Skeletal muscle satellite cell (primary cell): ENCODE measurements at regions not wholly inside any gene's neighbourhood (a gene's known extent, or its start where the extent isn't known, plus 50 kb on each side); places are given as distances from the start of the nearest gene placed in this dataset.

Source experiments
- H3K27me3 ChIP-seq: 2 replicates; pipeline ENCODE4 v1.7.0; 2013; ENCODE audit warnings: low read length; ENCODE audit not compliant: control insufficient read depth, insufficient read depth
- H3K36me3 ChIP-seq: 2 replicates; pipeline ENCODE4 v1.7.0; 2013; ENCODE audit warnings: mild to moderate bottlenecking, control low read depth, low read length; ENCODE audit not compliant: insufficient read depth
- H3K4me1 ChIP-seq: 2 replicates; pipeline ENCODE4 v1.7.0; 2013; ENCODE audit warnings: low read length; ENCODE audit not compliant: control insufficient read depth, insufficient read depth
- H3K4me2 ChIP-seq: 2 replicates; pipeline ENCODE4 v1.7.0; 2013; ENCODE audit warnings: mild to moderate bottlenecking, low read length
- H3K4me3 ChIP-seq: 2 replicates; pipeline ENCODE4 v1.7.0; 2013; ENCODE audit warnings: low read length
- H3K9ac ChIP-seq: 2 replicates; pipeline ENCODE4 v1.7.0; 2013; ENCODE audit warnings: mild to moderate bottlenecking, low read depth, low read length, moderate library complexity
- H3K9me3 ChIP-seq: replicated peaks from 2 replicates; pipeline ENCODE4 v1.7.0; 2013; ENCODE audit warnings: mild to moderate bottlenecking, control low read depth, low read length

GRCh38 chr18:78153362-78153761, 826.3 kb upstream of the SALL3 start:
- H3K9ac ChIP-seq = no peak overlapping the region
- no peak overlapping the region for H3K4me3 ChIP-seq
- H3K4me1 ChIP-seq = no peaks in the 10 kb centered on the region
- peaks cover 9% of the 10 kb centered on the region for H3K9me3 ChIP-seq
- no peaks in the 10 kb centered on the region for H3K27me3 ChIP-seq
- no peak overlapping the region for H3K4me2 ChIP-seq
- no peaks in the 10 kb centered on the region for H3K36me3 ChIP-seq

- H3K9ac ChIP-seq = no peak overlapping the region
- H3K36me3 ChIP-seq = no peaks in the 10 kb centered on the region
- no peak overlapping the region for H3K4me3 ChIP-seq
- H3K4me2 ChIP-seq = no peak overlapping the region
- no peaks in the 10 kb centered on the region for H3K27me3 ChIP-seq
- no peaks in the 10 kb centered on the region for H3K4me1 ChIP-seq
- peaks cover 9% of the 10 kb centered on the region for H3K9me3 ChIP-seq
Observed at GRCh38 chr18:78154444-78154843, 825.2 kb upstream of the SALL3 start.

GRCh38 chr18:78154853-78155252, 824.8 kb upstream of the SALL3 start:
- H3K9me3 ChIP-seq = peaks cover 9% of the 10 kb centered on the region
- H3K9ac ChIP-seq = no peak overlapping the region
- no peak overlapping the region for H3K4me2 ChIP-seq
- H3K36me3 ChIP-seq = no peaks in the 10 kb centered on the region
- no peaks in the 10 kb centered on the region for H3K27me3 ChIP-seq
- H3K4me3 ChIP-seq = no peak overlapping the region
- H3K4me1 ChIP-seq = no peaks in the 10 kb centered on the region

- H3K4me2 ChIP-seq = no peak overlapping the region
- no peaks in the 10 kb centered on the region for H3K36me3 ChIP-seq
- no peaks in the 10 kb centered on the region for H3K4me1 ChIP-seq
- no peaks in the 10 kb centered on the region for H3K9me3 ChIP-seq
- H3K9ac ChIP-seq = no peak overlapping the region
- H3K4me3 ChIP-seq = no peak overlapping the region
- H3K27me3 ChIP-seq = no peaks in the 10 kb centered on the region
Observed at GRCh38 chr18:78156466-78156865, 823.2 kb upstream of the SALL3 start.

- Histone ChIP-seq H3K9me3 (no peaks in the 10 kb centered on the region), H3K27me3 (no peaks in the 10 kb centered on the region), H3K36me3 (no peaks in the 10 kb centered on the region), H3K4me1 (no peaks in the 10 kb centered on the region), H3K9ac (no peak overlapping the region), H3K4me2 (no peak overlapping the region), H3K4me3 (no peak overlapping the region)
Observed at GRCh38 chr18:78158943-78159342, 820.7 kb upstream of the SALL3 start.

GRCh38 chr18:78159397-78159796, 820.2 kb upstream of the SALL3 start:
- H3K9me3 ChIP-seq = no peaks in the 10 kb centered on the region
- no peak overlapping the region for H3K4me3 ChIP-seq
- H3K36me3 ChIP-seq = no peaks in the 10 kb centered on the region
- no peak overlapping the region for H3K4me2 ChIP-seq
- no peaks in the 10 kb centered on the region for H3K27me3 ChIP-seq
- no peaks in the 10 kb centered on the region for H3K4me1 ChIP-seq
- H3K9ac ChIP-seq = no peak overlapping the region

GRCh38 chr18:78160961-78161656, 818.5 kb upstream of the SALL3 start:
- no peak overlapping the region for H3K4me3 ChIP-seq
- H3K36me3 ChIP-seq = no peaks in the 10 kb centered on the region
- H3K27me3 ChIP-seq = no peaks in the 10 kb centered on the region
- H3K9ac ChIP-seq = no peak overlapping the region
- no peak overlapping the region for H3K4me2 ChIP-seq
- H3K9me3 ChIP-seq = no peaks in the 10 kb centered on the region
- no peaks in the 10 kb centered on the region for H3K4me1 ChIP-seq

GRCh38 chr18:78165525-78165924, 814.1 kb upstream of the SALL3 start:
- Histone ChIP-seq H3K4me3 (no peak overlapping the region), H3K4me2 (no peak overlapping the region)

GRCh38 chr18:78168526-78168925, 811.1 kb upstream of the SALL3 start:
- Histone ChIP-seq H3K4me1 (no peaks in the 10 kb centered on the region), H3K27me3 (no peaks in the 10 kb centered on the region), H3K9ac (no peak overlapping the region), H3K4me3 (no peak overlapping the region), H3K36me3 (no peaks in the 10 kb centered on the region), H3K4me2 (no peak overlapping the region), H3K9me3 (no peaks in the 10 kb centered on the region)

More at GRCh38 chr18:78165525-78165924, 814.1 kb upstream of the SALL3 start:
- Histone ChIP-seq H3K4me1 (no peaks in the 10 kb centered on the region), H3K9me3 (no peaks in the 10 kb centered on the region), H3K9ac (no peak overlapping the region), H3K36me3 (no peaks in the 10 kb centered on the region), H3K27me3 (no peaks in the 10 kb centered on the region)

GRCh38 chr18:78169174-78169864, 810.3 kb upstream of the SALL3 start:
- Histone ChIP-seq H3K9ac (no peak overlapping the region), H3K36me3 (no peaks in the 10 kb centered on the region), H3K9me3 (peaks cover 3% of the 10 kb centered on the region), H3K4me2 (no peak overlapping the region), H3K27me3 (no peaks in the 10 kb centered on the region), H3K4me1 (no peaks in the 10 kb centered on the region), H3K4me3 (no peak overlapping the region)

GRCh38 chr18:78171954-78172353, 807.7 kb upstream of the SALL3 start:
- Histone ChIP-seq H3K9me3 (peaks cover 12% of the 10 kb centered on the region), H3K27me3 (no peaks in the 10 kb centered on the region), H3K4me1 (no peaks in the 10 kb centered on the region), H3K9ac (no peak overlapping the region), H3K4me2 (no peak overlapping the region), H3K4me3 (no peak overlapping the region), H3K36me3 (no peaks in the 10 kb centered on the region)

- no peak overlapping the region for H3K4me3 ChIP-seq
- H3K9ac ChIP-seq = no peak overlapping the region
- H3K27me3 ChIP-seq = no peaks in the 10 kb centered on the region
- no peaks in the 10 kb centered on the region for H3K36me3 ChIP-seq
- H3K9me3 ChIP-seq = peaks cover 12% of the 10 kb centered on the region
- no peak overlapping the region for H3K4me2 ChIP-seq
- no peaks in the 10 kb centered on the region for H3K4me1 ChIP-seq
Observed at GRCh38 chr18:78174737-78175136, 804.9 kb upstream of the SALL3 start.
